ENCODE measurements at regions not wholly inside any gene's neighbourhood (a gene's known extent, or its start where the extent isn't known, plus 50 kb on each side); places are given as distances from the start of the nearest gene placed in this dataset. TPM values are rescaled to one million over a fixed set of nuclear protein-coding genes. Genes with fewer than 3 reads are reported as not detected.
"Not testable (repeated sequence)": the region's sequence is repeated elsewhere in the genome, so short reads cannot be mapped to it uniquely, and the experiment has no call there.

DNA sequence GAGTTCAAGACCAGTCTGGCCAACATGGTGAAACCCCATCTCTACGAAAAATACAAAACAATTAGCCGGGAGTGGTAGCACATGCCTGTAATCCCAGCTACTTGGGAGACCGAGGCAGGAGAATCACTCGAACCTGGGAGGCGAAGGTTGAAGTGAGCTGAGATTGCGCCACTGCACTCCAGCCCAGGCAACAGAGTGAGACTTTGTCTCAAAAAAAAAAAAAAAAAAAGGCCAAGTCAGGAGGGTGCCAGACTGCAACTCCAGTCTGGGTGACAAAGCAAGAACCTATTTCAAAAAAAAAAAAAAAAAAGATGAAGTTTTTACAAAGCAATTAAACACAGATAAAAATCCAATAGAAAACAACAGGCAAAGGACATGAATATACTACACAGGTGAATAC, 59.1 kb upstream of the NOTCH2NLA start:
- H3K27ac ChIP-seq; H3K27me3 ChIP-seq; H3K9me3 ChIP-seq; H3K4me3 ChIP-seq; H3K36me3 ChIP-seq; DNase-seq (ENCODE audit: low spot score in 2 of 2); H3K4me1 ChIP-seq: not testable (repeated sequence)
- no CpG with 5 or more reads among the region's 6 CpGs for WGBS, 2 donors

DNA sequence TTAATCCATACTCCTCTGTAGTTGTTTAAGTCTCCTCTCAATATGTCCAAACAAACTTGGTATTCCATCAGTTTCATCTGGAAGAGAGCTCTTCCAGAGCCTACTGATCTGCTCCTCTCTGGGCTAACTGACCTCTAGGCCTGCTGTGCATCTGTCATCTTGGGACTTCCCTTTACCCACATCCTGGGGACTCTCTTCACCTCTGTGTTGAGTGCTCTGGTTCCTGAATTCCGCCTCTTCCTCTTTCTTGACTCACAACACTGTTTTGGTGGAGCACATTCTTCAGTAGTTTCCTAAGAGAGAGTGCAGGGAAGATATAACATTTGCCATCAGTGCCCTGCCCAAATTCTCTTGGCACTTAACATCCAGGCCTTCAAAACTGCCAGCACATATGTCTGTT, 55.9 kb upstream of the NOTCH2NLA start:
- not testable (repeated sequence) for H3K27ac ChIP-seq; H3K9me3 ChIP-seq; H3K4me3 ChIP-seq; H3K36me3 ChIP-seq; H3K27me3 ChIP-seq; DNase-seq (ENCODE audit: low spot score in 2 of 2); H3K4me1 ChIP-seq
- WGBS, 2 donors, result no CpG with 5 or more reads among the region's 1 CpG

DNA sequence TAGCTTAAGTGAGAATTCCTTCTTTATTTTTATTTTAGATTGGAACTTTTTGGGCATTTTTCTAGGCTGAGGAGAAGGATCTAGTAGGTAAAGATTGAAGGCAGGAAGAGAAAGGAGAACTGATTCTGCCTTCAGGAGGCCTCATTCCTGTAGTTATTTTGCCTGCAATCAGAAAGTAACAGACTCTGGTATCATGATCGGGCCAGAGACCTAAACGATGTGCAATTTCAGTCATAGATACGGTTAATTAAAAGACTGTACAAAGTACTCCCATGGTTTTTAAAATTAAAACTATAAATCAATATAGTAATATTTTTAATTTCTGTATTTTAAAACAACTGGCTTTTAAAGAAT, 54.7 kb upstream of the NOTCH2NLA start:
- WGBS, 2 donors, result no CpG with 5 or more reads among the region's 3 CpGs
- DNase-seq (ENCODE audit: low spot score in 2 of 2); H3K27me3 ChIP-seq; H3K4me1 ChIP-seq; H3K4me3 ChIP-seq; H3K9me3 ChIP-seq; H3K27ac ChIP-seq; H3K36me3 ChIP-seq: not testable (repeated sequence)

DNA sequence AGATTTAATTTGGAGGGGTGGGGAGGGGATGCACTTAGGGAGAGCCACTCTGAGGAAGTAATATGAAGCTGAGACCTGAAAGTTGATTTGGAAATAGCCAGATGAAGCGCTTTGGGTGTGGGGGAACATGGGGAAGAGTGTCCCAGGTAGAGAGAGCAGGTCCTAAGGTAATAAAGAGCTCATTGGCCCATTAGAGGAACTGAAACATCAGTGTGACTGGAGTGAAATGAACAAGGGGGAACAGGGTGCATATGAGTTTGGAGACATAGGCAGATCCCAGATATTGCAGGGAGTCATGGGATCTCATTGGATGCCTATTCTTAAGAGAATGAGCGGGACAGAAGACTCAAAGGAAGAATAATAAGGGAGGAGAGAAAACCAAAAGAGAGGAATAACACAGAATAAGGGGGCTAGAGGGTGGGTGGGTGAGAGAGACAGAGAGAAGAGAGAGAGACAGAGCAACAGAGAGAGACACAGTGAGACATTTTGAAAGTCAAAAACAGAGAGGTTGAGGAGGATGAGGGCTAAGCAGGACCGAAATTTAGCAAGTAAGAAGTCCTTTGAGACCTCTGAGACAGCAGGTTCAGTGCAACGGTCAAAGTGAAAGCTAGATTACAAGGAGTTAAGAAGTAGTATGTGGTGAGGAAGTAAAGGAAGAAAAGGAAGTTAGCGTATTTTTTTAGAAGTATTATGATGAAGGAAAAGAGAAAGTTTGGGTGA, 54.1 kb upstream of the NOTCH2NLA start:
- H3K4me3 ChIP-seq; H3K4me1 ChIP-seq; H3K27me3 ChIP-seq; H3K9me3 ChIP-seq; DNase-seq (ENCODE audit: low spot score in 2 of 2); H3K36me3 ChIP-seq; H3K27ac ChIP-seq: not testable (repeated sequence)
- no CpG with 5 or more reads among the region's 5 CpGs for WGBS, 2 donors

DNA sequence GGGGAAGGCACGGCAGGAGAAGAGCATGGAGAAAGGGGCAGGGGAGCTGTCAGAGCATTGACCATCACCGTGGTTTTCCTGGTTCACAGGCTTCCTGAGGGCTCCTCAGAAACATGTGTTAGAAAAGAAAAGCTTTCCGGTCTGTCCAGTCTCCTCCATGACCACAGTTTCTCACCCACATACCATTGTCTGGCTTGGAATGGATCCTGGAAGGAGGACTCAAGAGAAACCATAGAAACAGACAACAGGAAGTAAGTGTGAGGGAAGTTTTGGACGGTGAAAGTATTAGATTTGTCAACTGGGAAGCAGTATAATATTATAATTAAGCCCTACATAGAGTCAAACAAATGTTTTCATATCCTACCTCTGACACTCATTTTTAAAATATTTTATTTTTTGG, 52.7 kb upstream of the NOTCH2NLA start:
- H3K27me3 ChIP-seq; H3K9me3 ChIP-seq; DNase-seq (ENCODE audit: low spot score in 2 of 2); H3K4me3 ChIP-seq; H3K4me1 ChIP-seq; H3K36me3 ChIP-seq; H3K27ac ChIP-seq: not testable (repeated sequence)
- no CpG with 5 or more reads among the region's 4 CpGs for WGBS, 2 donors

DNA sequence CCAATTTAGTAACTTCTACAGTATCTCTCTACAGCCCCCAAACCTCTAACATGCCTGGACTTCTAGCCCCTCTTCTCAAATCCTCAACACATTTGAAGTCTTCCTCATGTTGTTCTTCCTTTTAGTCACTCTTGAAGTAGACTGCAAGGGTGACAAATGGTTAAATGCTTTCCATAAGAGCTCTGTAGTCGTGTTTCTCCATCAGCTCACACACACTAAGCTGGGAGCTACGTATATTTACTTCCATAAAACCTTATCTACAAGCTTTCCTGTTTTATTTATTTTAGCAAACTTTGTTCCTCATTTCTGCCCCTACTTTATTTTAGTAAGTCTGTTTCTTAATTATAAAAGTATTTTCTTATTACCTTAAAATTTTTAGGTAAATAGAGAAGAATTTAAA, 49.9 kb upstream of the NOTCH2NLA start:
- no CpG with 5 or more reads among the region's 2 CpGs for WGBS, 2 donors
- not testable (repeated sequence) for H3K4me3 ChIP-seq, H3K9me3 ChIP-seq

More for the DNA sequence above, 49.9 kb upstream of the NOTCH2NLA start:
- not testable (repeated sequence) for H3K27ac ChIP-seq; DNase-seq (ENCODE audit: low spot score in 2 of 2); H3K27me3 ChIP-seq; H3K36me3 ChIP-seq; H3K4me1 ChIP-seq

Small RNA genes lying in the stretch of these regions (small RNA-seq; reads per million reads assigned to genes)
- gene RF00003 (0.38 reads per million), gene RF00619 (not detected), gene RNA5SP536 (not detected), gene RNU6-1071P (not detected)

All from tibial nerve (tissue), 4 donors.